ENCODE measurements at regions not wholly inside any gene's neighbourhood (a gene's known extent, or its start where the extent isn't known, plus 50 kb on each side); places are given as distances from the start of the nearest gene placed in this dataset.

GRCh38 chr9:87337335-87338087 is 160.2 kb upstream of the DAPK1 start:
- peaks cover 11% of the 10 kb centered on the region for H3K27me3 ChIP-seq (ENCODE audit: low read depth, low read length)
- no peak overlapping the region for H3K27ac ChIP-seq (ENCODE audit: low read length)
- H3K79me2 ChIP-seq (ENCODE audit: low read length), result no peaks in the 10 kb centered on the region
- no peaks in the 10 kb centered on the region for H3K4me1 ChIP-seq (ENCODE audit: low read length)
- H3K9me3 ChIP-seq (ENCODE audit: insufficient read depth, low read length), result no peaks in the 10 kb centered on the region
- H2AFZ ChIP-seq (ENCODE audit: low read depth, low read length), result no peak overlapping the region
- H3K4me2 ChIP-seq (ENCODE audit: low read length), result no peak overlapping the region
- H3K4me3 ChIP-seq (ENCODE audit: low read length), result no peak overlapping the region
- 0 out of 2 replicates have a peak, but pooled peaks cover 3% of the 10 kb centered on the region for H4K20me1 ChIP-seq (ENCODE audit: insufficient read depth, low read length)
- H3K9ac ChIP-seq (ENCODE audit: low read length), result no peak overlapping the region
- no peaks in the 10 kb centered on the region for H3K36me3 ChIP-seq (replicated peaks; ENCODE audit: low read depth, low read length)
- TF ChIP-seq CTCF (IDR thresholded peaks at IDR 0.05; ENCODE audit: low read depth, low read length) (no peak), EZH2phosphoT487 (IDR thresholded peaks at IDR 0.05; ENCODE audit: low read depth) (no peak)

DNA sequence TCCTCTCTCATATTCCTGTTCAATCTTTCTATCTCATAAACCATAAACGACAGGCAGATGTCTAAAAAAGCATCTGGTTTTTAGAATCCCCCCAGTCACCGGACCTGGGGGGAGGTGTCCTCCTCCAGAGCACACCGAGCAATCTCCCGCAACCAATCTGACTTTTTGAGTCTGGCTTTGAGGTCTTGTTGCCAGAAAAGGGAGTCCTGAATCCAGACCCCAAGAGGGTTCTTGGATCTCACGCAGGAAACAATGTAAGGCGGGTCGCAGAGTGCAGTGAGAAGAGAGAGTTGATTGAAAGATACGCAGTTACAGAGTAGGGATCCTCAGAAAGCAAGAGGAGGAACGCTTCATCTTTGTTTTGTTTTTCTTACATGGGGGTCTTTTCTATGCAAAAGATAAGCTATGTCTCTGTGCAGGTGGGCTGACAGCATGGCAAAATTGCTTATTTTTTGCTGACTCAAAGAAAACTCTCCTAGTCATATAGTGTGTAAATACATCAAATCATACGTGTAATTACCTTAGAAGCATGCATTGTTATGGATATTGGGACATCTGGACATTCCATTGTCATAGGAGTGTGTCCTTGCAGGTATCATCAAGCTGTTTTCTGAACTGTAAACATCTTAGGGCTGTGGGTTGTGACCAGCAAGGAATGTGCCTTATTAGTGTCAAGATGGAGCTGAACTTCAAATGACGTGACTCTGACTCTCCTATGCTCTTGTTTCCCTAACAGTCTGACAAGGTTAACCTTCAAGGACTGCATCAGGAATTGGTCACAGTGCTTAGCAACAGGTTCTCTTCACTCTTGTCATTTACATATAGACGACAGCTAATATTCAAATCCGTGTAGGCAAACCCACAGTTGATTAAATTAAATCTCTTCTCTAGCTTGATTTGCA is 159.3 kb upstream of the DAPK1 start:
- H3K4me1 ChIP-seq (ENCODE audit: low read length), result no peaks in the 10 kb centered on the region
- no peaks in the 10 kb centered on the region for H3K36me3 ChIP-seq (replicated peaks; ENCODE audit: low read depth, low read length)
- H4K20me1 ChIP-seq (ENCODE audit: insufficient read depth, low read length), result 0 out of 2 replicates have a peak, but pooled peaks cover 3% of the 10 kb centered on the region
- H3K9ac ChIP-seq (ENCODE audit: low read length), result no peak overlapping the region
- H3K4me2 ChIP-seq (ENCODE audit: low read length), result no peak overlapping the region
- peaks cover 11% of the 10 kb centered on the region for H3K27me3 ChIP-seq (ENCODE audit: low read depth, low read length)
- no peak for TF ChIP-seq CTCF (IDR thresholded peaks at IDR 0.05; ENCODE audit: low read depth, low read length)
- no peak for TF ChIP-seq EZH2phosphoT487 (IDR thresholded peaks at IDR 0.05; ENCODE audit: low read depth)
- H3K79me2 ChIP-seq (ENCODE audit: low read length), result no peaks in the 10 kb centered on the region
- H2AFZ ChIP-seq (ENCODE audit: low read depth, low read length), result no peak overlapping the region
- H3K4me3 ChIP-seq (ENCODE audit: low read length), result no peak overlapping the region
- no peak overlapping the region for H3K27ac ChIP-seq (ENCODE audit: low read length)
- H3K9me3 ChIP-seq (ENCODE audit: insufficient read depth, low read length), result no peaks in the 10 kb centered on the region

DNA sequence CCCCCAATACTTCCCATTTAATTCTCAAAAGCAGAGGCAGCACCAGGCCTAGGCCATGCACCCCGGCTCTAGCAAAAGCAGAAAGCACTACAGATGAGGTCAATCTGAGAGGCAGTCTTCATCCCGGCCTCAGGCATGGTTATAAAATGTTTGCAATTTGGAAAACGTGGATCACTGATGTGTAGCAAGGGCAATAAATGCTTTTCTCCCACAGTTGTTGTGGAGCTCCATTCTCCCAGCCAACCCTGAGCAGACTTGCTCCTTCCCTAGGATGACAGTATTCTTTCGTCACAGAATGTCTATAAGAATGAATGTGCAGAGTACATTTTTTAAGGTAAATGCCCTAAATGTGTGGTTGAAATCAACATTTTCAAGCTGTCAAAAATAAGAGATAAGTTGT is 157.3 kb upstream of the DAPK1 start:
- Histone ChIP-seq H3K4me1 (ENCODE audit: low read length) (no peaks in the 10 kb centered on the region), H3K4me2 (ENCODE audit: low read length) (no peak overlapping the region), H4K20me1 (ENCODE audit: insufficient read depth, low read length) (0 out of 2 replicates have a peak, but pooled peaks cover 3% of the 10 kb centered on the region), H2AFZ (ENCODE audit: low read depth, low read length) (no peak overlapping the region), H3K9me3 (ENCODE audit: insufficient read depth, low read length) (no peaks in the 10 kb centered on the region), H3K27me3 (ENCODE audit: low read depth, low read length) (peaks cover 11% of the 10 kb centered on the region), H3K9ac (ENCODE audit: low read length) (no peak overlapping the region), H3K36me3 (replicated peaks; ENCODE audit: low read depth, low read length) (no peaks in the 10 kb centered on the region), H3K4me3 (ENCODE audit: low read length) (no peak overlapping the region), H3K27ac (ENCODE audit: low read length) (no peak overlapping the region), H3K79me2 (ENCODE audit: low read length) (no peaks in the 10 kb centered on the region)
- TF ChIP-seq CTCF (IDR thresholded peaks at IDR 0.05; ENCODE audit: low read depth, low read length) (no peak), EZH2phosphoT487 (IDR thresholded peaks at IDR 0.05; ENCODE audit: low read depth) (no peak)

- TF ChIP-seq EZH2phosphoT487 (IDR thresholded peaks at IDR 0.05; ENCODE audit: low read depth) (no peak), CTCF (IDR thresholded peaks at IDR 0.05; ENCODE audit: low read depth, low read length) (no peak)
- Histone ChIP-seq H3K27ac (ENCODE audit: low read length) (no peak overlapping the region), H2AFZ (ENCODE audit: low read depth, low read length) (no peak overlapping the region)
These were observed 154.9 kb upstream of the DAPK1 start for GRCh38 chr9:87342743-87343142.

More at GRCh38 chr9:87342743-87343142, 154.9 kb upstream of the DAPK1 start:
- no peaks in the 10 kb centered on the region for H4K20me1 ChIP-seq (ENCODE audit: insufficient read depth, low read length)
- no peaks in the 10 kb centered on the region for H3K4me1 ChIP-seq (ENCODE audit: low read length)
- H3K9me3 ChIP-seq (ENCODE audit: insufficient read depth, low read length), result no peaks in the 10 kb centered on the region
- no peaks in the 10 kb centered on the region for H3K79me2 ChIP-seq (ENCODE audit: low read length)
- no peak overlapping the region for H3K4me3 ChIP-seq (ENCODE audit: low read length)
- H3K9ac ChIP-seq (ENCODE audit: low read length), result no peak overlapping the region
- H3K4me2 ChIP-seq (ENCODE audit: low read length), result no peak overlapping the region
- H3K36me3 ChIP-seq (replicated peaks; ENCODE audit: low read depth, low read length), result no peaks in the 10 kb centered on the region
- peaks cover 4% of the 10 kb centered on the region for H3K27me3 ChIP-seq (ENCODE audit: low read depth, low read length)
